Upper lobe of left lung (tissue), 6 donors: ENCODE measurements at regions not wholly inside any gene's neighbourhood (a gene's known extent, or its start where the extent isn't known, plus 50 kb on each side); places are given as distances from the start of the nearest gene placed in this dataset.

Experiments used
- ATAC-seq, 2 donors: fragments of 200-7000 bp; cut with Tn5 transposase; one replicate each; pipeline ENCODE4 v1.9.1; 2022; ENCODE audit warnings: mild to moderate bottlenecking in 2 of 2, moderate library complexity in 2 of 2; ENCODE audit not compliant: low FRiP score in 2 of 2
- DNase-seq, 2 donors: peaks; one replicate each; pipeline ENCODE4 v3.0.0-alpha.2; 2019 to 2020
- H3K27ac ChIP-seq, 4 donors: fragments of 200-600 bp; sonication (generic); one replicate each; pipeline ENCODE4 v1.5.1; 2016 to 2019
- H3K27me3 ChIP-seq, 4 donors: fragments of 200-600 bp; sonication (generic); one replicate each; pipeline ENCODE4 v1.5.1; 2017 to 2019
- H3K36me3 ChIP-seq, 4 donors: fragments of 200-600 bp; sonication (generic); one replicate each; pipeline ENCODE4 v1.5.1; 2016 to 2019
- H3K4me1 ChIP-seq, 4 donors: fragments of 200-600 bp; sonication (generic); one replicate each; pipeline ENCODE4 v1.5.1; 2018 to 2019
- H3K4me3 ChIP-seq, 4 donors: fragments of 200-600 bp; sonication (generic); one replicate each; pipeline ENCODE4 v1.5.1; 2017 to 2019; ENCODE audit warnings: mild to moderate bottlenecking in 2 of 4, moderate library complexity in 1 of 4
- H3K9me3 ChIP-seq, 4 donors: fragments of 200-600 bp; sonication (generic); one replicate each; pipeline ENCODE4 v1.5.1; 2018 to 2019
- CTCF ChIP-seq, 6 experiments: fragments of 450-650 bp in 4 of 6; fragments of 200-600 bp in 2 of 6; sonication (generic) in 2 of 6; IDR thresholded peaks; one replicate each; pipeline ENCODE4 v1.5.1; 2016 to 2019; ENCODE audit warnings: antibody characterized with exemption in 6 of 6
- EP300 ChIP-seq, 4 donors: sonication (generic); formaldehyde crosslinking; IDR thresholded peaks; one replicate each; pipeline ENCODE4 v1.5.1; 2017; ENCODE audit warnings: antibody characterized with exemption in 4 of 4, control low read depth in 2 of 4
- POLR2A ChIP-seq, 4 donors: fragments of 450-650 bp; IDR thresholded peaks; one replicate each; pipeline ENCODE4 v1.5.1; 2016 to 2017; ENCODE audit warnings: antibody characterized with exemption in 4 of 4, mild to moderate bottlenecking in 2 of 4
- POLR2AphosphoS5 ChIP-seq, 2 donors: sonication (generic); formaldehyde crosslinking; IDR thresholded peaks; one replicate each; pipeline ENCODE4 v1.5.1; 2017; ENCODE audit warnings: antibody characterized with exemption in 2 of 2
- WGBS, 2 donors: methylation state at CpG; one replicate each; pipeline ENCODE4 v1.1.5; 2017 to 2018; 5-methylcytosine and 5-hydroxymethylcytosine counted together
- donor health status: DM: no; HTN: no; CAD: no; lungs with moderate emphysema.
- donor health status: DM: no; HTN: yes; CAD: no; lungs with severe emphysema.

DNA sequence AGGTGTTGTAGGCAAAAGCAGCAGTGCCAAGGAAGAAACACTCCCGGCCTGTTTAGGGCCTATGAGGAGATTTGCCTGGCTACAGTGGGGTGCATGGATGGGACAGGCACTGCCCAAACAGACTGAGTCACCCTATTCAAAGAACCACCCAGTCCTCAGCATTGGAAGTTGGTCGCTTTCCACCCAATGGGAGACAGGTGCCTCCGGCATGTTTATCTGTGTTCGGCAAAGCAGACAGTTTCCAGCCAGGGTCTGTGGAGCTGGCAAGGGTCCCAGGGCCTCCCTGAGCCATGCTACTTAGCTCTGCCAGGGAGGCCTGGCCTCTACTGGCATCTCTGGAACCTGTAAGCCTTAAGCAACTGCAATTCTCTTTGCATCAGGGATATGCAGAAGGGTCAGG lies 165.1 kb upstream of the ATP6AP2 start:
- H3K4me1 ChIP-seq = no peaks in the 10 kb centered on the region
- TF ChIP-seq CTCF (IDR thresholded peaks at IDR 0.05) (no peak), POLR2AphosphoS5 (IDR thresholded peaks at IDR 0.05) (no peak), EP300 (IDR thresholded peaks at IDR 0.05) (no peak), POLR2A (IDR thresholded peaks at IDR 0.05) (no peak)
- H3K27me3 ChIP-seq = no peaks in the 10 kb centered on the region
- H3K9me3 ChIP-seq = peaks cover 0 to 2% (median 0%) of the 10 kb centered on the region in 4 donors
- no peaks in the 10 kb centered on the region for H3K36me3 ChIP-seq
- WGBS, 2 donors = 78 to 100% methylated on average over 1 to 4 of the region's 4 CpGs
- H3K27ac ChIP-seq = no peak overlapping the region
- DNase-seq (no peak), ATAC-seq (no peak)
- no peak overlapping the region for H3K4me3 ChIP-seq

- no peak for DNase-seq
- 80 to 100% methylated on average over 1 to 3 of the region's 3 CpGs for WGBS, 2 donors
Measured at GRCh38 chrX:40414335-40414734, 166.4 kb upstream of the ATP6AP2 start.

GRCh38 chrX:40411340-40412111 lies 169.2 kb upstream of the ATP6AP2 start:
- ATAC-seq = no peak
- no peaks in the 10 kb centered on the region for H3K36me3 ChIP-seq
- H3K27me3 ChIP-seq = no peaks in the 10 kb centered on the region
- TF ChIP-seq EP300 (IDR thresholded peaks at IDR 0.05) (no peak), CTCF (IDR thresholded peaks at IDR 0.05) (no peak), POLR2AphosphoS5 (IDR thresholded peaks at IDR 0.05) (no peak), POLR2A (IDR thresholded peaks at IDR 0.05) (no peak)
- H3K9me3 ChIP-seq = peaks cover 0 to 18% (median 0%) of the 10 kb centered on the region in 4 donors
- WGBS, 2 donors = 59 to 93% methylated on average over 5 to 8 of the region's 8 CpGs
- H3K4me3 ChIP-seq = no peak overlapping the region
- no peak for DNase-seq
- H3K27ac ChIP-seq = no peak overlapping the region
- no peaks in the 10 kb centered on the region for H3K4me1 ChIP-seq

More at GRCh38 chrX:40414335-40414734, 166.4 kb upstream of the ATP6AP2 start:
- TF ChIP-seq EP300 (IDR thresholded peaks at IDR 0.05) = no peak
- TF ChIP-seq POLR2AphosphoS5 (IDR thresholded peaks at IDR 0.05) = no peak
- no peak for TF ChIP-seq POLR2A (IDR thresholded peaks at IDR 0.05)
- TF ChIP-seq CTCF (IDR thresholded peaks at IDR 0.05) = no peak
- Histone ChIP-seq H3K27ac (no peak overlapping the region), H3K36me3 (no peaks in the 10 kb centered on the region), H3K4me3 (no peak overlapping the region), H3K27me3 (no peaks in the 10 kb centered on the region), H3K4me1 (no peaks in the 10 kb centered on the region), H3K9me3 (peaks cover 0 to 12% (median 0%) of the 10 kb centered on the region in 4 donors)
- no peak for ATAC-seq

DNA sequence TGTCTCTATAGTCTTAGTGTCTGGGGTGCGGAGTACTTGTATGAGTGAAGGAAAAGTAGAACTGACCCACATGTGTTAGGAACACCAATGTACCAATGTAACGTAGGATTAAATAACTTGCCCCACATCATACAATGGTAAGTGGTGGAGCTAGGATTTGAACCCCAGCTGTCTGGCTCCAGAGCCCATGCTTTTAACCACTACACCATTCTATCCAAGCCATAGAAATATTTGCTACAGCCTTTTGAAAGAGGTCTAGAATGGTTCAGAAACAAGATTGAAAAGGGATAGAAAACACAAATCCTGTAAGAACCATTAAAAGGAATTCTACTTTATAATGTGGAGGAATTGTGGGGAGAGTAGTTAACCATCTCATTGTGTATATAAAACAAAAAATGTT lies 169.9 kb upstream of the ATP6AP2 start:
- no peak for DNase-seq
- WGBS, 2 donors = 92 to 100% methylated on average over 2 of the region's 2 CpGs
- no peaks in the 10 kb centered on the region for H3K27me3 ChIP-seq
- H3K9me3 ChIP-seq = peaks cover 0 to 18% (median 0%) of the 10 kb centered on the region in 4 donors
- TF ChIP-seq POLR2A (IDR thresholded peaks at IDR 0.05) (no peak), EP300 (IDR thresholded peaks at IDR 0.05) (no peak), CTCF (IDR thresholded peaks at IDR 0.05) (no peak), POLR2AphosphoS5 (IDR thresholded peaks at IDR 0.05) (no peak)
- no peaks in the 10 kb centered on the region for H3K36me3 ChIP-seq
- no peak overlapping the region for H3K4me3 ChIP-seq
- no peaks in the 10 kb centered on the region for H3K4me1 ChIP-seq
- ATAC-seq = no peak
- H3K27ac ChIP-seq = no peak overlapping the region
